Ramos (cell line): ENCODE measurements at regions not wholly inside any gene's neighbourhood (a gene's known extent, or its start where the extent isn't known, plus 50 kb on each side); places are given as distances from the start of the nearest gene placed in this dataset.
"Not testable (repeated sequence)": the region's sequence is repeated elsewhere in the genome, so short reads cannot be mapped to it uniquely, and the experiment has no call there.

ENCODE experiments used
- in situ Hi-C: fragments of 300-500 bp; cut with MboI; formaldehyde crosslinking; loops from one replicate; pipeline ENCODE4 v1.14.3; 2022; ENCODE audit warnings: low sequenced_read_pairs; ENCODE audit not compliant: unreplicated experiment

GRCh38 chr18:57956491-57956890 lies 87.5 kb upstream of the NEDD4L start:
- in situ Hi-C loops = no loop called here

GRCh38 chr18:57954935-57955334 lies 89.1 kb upstream of the NEDD4L start:
- in situ Hi-C loops = no loop called here

GRCh38 chr18:57953883-57954282 lies 90.1 kb upstream of the NEDD4L start:
- in situ Hi-C loops = no loop called here

GRCh38 chr18:57951999-57952774 lies 91.8 kb upstream of the NEDD4L start:
- in situ Hi-C loops = no loop called here

- in situ Hi-C loops = no loop called here
Measured at GRCh38 chr18:57951117-57951796, 92.8 kb upstream of the NEDD4L start.

GRCh38 chr18:57950542-57950941 lies 93.5 kb upstream of the NEDD4L start:
- in situ Hi-C loops = no loop called here

- in situ Hi-C loops = not testable (repeated sequence)
Measured at GRCh38 chr18:57949335-57949734, 94.7 kb upstream of the NEDD4L start.

GRCh38 chr18:57947117-57947516 lies 96.9 kb upstream of the NEDD4L start:
- in situ Hi-C loops = no loop called here

- in situ Hi-C loops = no loop called here
Measured at GRCh38 chr18:57943723-57944122, 100.3 kb upstream of the NEDD4L start.

- in situ Hi-C loops = no loop called here
Measured at GRCh38 chr18:57942493-57942892, 101.5 kb upstream of the NEDD4L start.

GRCh38 chr18:57941841-57942489 lies 102.1 kb upstream of the NEDD4L start:
- in situ Hi-C loops = no loop called here

GRCh38 chr18:57940166-57940660 lies 103.8 kb upstream of the NEDD4L start:
- in situ Hi-C loops = no loop called here

- in situ Hi-C loops = not testable (repeated sequence)
Measured at GRCh38 chr18:57934375-57934774, 109.7 kb upstream of the NEDD4L start.

- in situ Hi-C loops = no loop called here
Measured at GRCh38 chr18:57931038-57931437, 113.0 kb upstream of the NEDD4L start.

- in situ Hi-C loops = no loop called here
Measured at GRCh38 chr18:57930476-57930875, 113.5 kb upstream of the NEDD4L start.

GRCh38 chr18:57929922-57930321 lies 114.1 kb upstream of the NEDD4L start:
- in situ Hi-C loops = no loop called here

GRCh38 chr18:57928466-57928865 lies 115.6 kb upstream of the NEDD4L start:
- in situ Hi-C loops = no loop called here

- in situ Hi-C loops = no loop called here
Measured at GRCh38 chr18:57927511-57927910, 116.5 kb upstream of the NEDD4L start.

GRCh38 chr18:57925706-57926105 lies 118.3 kb upstream of the NEDD4L start:
- in situ Hi-C loops = no loop called here

GRCh38 chr18:57923611-57924010 lies 120.4 kb upstream of the NEDD4L start:
- in situ Hi-C loops = no loop called here

GRCh38 chr18:57922885-57923284 lies 119.8 kb upstream of the ATP8B1 start:
- in situ Hi-C loops = no loop called here
